ENCODE measurements at regions not wholly inside any gene's neighbourhood (a gene's known extent, or its start where the extent isn't known, plus 50 kb on each side); places are given as distances from the start of the nearest gene placed in this dataset.

DNA sequence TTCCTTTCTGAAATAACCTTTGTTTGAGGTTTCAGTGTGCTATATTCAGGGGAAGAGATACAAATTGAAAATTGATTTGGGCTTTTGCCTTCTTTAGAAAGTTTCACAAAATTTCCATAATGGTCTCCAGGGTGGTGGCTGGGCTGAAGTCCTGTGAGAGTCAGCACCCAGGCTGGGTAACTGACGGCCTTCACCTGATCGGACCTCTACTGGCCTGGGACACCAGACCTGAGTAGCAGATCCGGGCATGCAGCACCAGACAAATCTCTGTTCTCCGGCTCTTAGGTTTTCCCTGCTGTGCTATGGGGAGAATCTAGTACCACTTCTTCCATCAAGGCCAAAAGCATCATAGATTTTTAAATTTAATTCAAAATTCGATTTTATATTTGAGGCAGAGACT, 133.0 kb upstream of the LMCD1 start:
- DNase-seq (ENCODE audit: insufficient read length, low spot score) (no peak), FAIRE-seq (no peak)
- TF ChIP-seq SPI1 (IDR thresholded peaks at IDR 0.05; ENCODE audit: low read depth, low read length) (no peak), PAX5 (IDR thresholded peaks at IDR 0.05; ENCODE audit: insufficient read depth, low read length, severe bottlenecking) (no peak), POLR2A (IDR thresholded peaks at IDR 0.05; ENCODE audit: low read depth, low read length) (no peak), POU2F2 (IDR thresholded peaks at IDR 0.05; ENCODE audit: low read depth, low read length) (no peak), POLR2AphosphoS5 (IDR thresholded peaks at IDR 0.05; ENCODE audit: low read depth, low read length) (no peak), TAF1 (IDR thresholded peaks at IDR 0.05; ENCODE audit: low read depth, low read length) (no peak)

DNA sequence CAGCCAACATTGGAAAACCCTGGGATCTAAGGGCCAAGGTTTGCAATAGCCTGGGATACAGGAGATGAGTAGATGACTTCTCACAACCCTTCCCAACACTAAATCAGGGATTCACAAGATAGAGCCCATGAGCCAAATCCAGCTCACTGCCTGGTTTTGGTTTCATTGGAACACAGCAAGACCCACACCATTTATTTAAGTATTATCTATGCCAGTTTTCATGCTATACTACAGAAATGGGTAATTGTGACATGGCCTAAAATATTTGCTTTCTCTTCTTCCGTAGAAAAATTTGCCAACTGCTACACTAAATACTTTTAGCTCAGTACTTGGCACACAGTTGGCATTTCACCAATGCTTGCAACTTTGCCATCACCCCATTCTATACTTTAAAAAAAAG, 132.0 kb upstream of the LMCD1 start:
- DNase-seq (ENCODE audit: insufficient read length, low spot score) = no peak
- TF ChIP-seq PAX5 (IDR thresholded peaks at IDR 0.05; ENCODE audit: insufficient read depth, low read length, severe bottlenecking) = no peak
- no peak for TF ChIP-seq POLR2AphosphoS5 (IDR thresholded peaks at IDR 0.05; ENCODE audit: low read depth, low read length)
- TF ChIP-seq SPI1 (IDR thresholded peaks at IDR 0.05; ENCODE audit: low read depth, low read length) = no peak
- TF ChIP-seq TAF1 (IDR thresholded peaks at IDR 0.05; ENCODE audit: low read depth, low read length) = no peak
- no peak for TF ChIP-seq POU2F2 (IDR thresholded peaks at IDR 0.05; ENCODE audit: low read depth, low read length)
- TF ChIP-seq POLR2A (IDR thresholded peaks at IDR 0.05; ENCODE audit: low read depth, low read length) = no peak
- no peak for FAIRE-seq

GRCh38 chr3:8371085-8371551, 130.5 kb upstream of the LMCD1 start:
- DNase-seq (ENCODE audit: insufficient read length, low spot score) = no peak
- no peak for FAIRE-seq
- TF ChIP-seq POU2F2 (IDR thresholded peaks at IDR 0.05; ENCODE audit: low read depth, low read length) (no peak), POLR2AphosphoS5 (IDR thresholded peaks at IDR 0.05; ENCODE audit: low read depth, low read length) (no peak), SPI1 (IDR thresholded peaks at IDR 0.05; ENCODE audit: low read depth, low read length) (no peak), PAX5 (IDR thresholded peaks at IDR 0.05; ENCODE audit: insufficient read depth, low read length, severe bottlenecking) (no peak), TAF1 (IDR thresholded peaks at IDR 0.05; ENCODE audit: low read depth, low read length) (no peak), POLR2A (IDR thresholded peaks at IDR 0.05; ENCODE audit: low read depth, low read length) (no peak)

DNA sequence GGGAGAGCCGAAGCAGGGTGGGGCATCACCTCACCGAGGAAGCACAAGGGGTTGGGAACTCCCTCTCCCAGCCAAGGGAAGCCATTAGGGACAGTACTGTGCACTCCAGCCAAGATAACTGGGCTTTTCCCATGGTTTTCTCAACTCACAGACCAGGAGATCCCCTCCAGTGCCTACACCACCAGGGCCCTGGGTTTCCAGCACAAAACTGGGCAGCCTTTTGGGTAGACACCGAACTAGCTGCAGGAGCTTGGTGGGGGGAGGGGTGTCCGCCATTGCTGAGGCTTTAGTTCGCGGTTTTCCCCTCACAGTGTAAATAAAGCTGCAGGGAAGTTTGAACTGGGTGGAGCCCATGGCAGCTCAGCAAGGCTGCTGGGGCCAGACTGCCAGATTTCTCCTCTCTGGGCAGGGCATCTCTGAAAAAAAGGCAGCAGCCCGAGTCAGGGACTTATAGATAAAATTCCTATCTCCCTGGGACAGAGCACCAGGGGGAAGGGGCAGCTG, 129.6 kb upstream of the LMCD1 start:
- TF ChIP-seq POLR2A (IDR thresholded peaks at IDR 0.05; ENCODE audit: low read depth, low read length) = no peak
- no peak for TF ChIP-seq SPI1 (IDR thresholded peaks at IDR 0.05; ENCODE audit: low read depth, low read length)
- no peak for TF ChIP-seq POLR2AphosphoS5 (IDR thresholded peaks at IDR 0.05; ENCODE audit: low read depth, low read length)
- no peak for TF ChIP-seq POU2F2 (IDR thresholded peaks at IDR 0.05; ENCODE audit: low read depth, low read length)
- TF ChIP-seq PAX5 (IDR thresholded peaks at IDR 0.05; ENCODE audit: insufficient read depth, low read length, severe bottlenecking) = no peak
- no peak for TF ChIP-seq TAF1 (IDR thresholded peaks at IDR 0.05; ENCODE audit: low read depth, low read length)
- DNase-seq (ENCODE audit: insufficient read length, low spot score) = no peak
- no peak for FAIRE-seq

GRCh38 chr3:8380904-8381704, 120.5 kb upstream of the LMCD1 start:
- TF ChIP-seq POU2F2 (IDR thresholded peaks at IDR 0.05; ENCODE audit: low read depth, low read length) (no peak), PAX5 (IDR thresholded peaks at IDR 0.05; ENCODE audit: insufficient read depth, low read length, severe bottlenecking) (no peak), POLR2A (IDR thresholded peaks at IDR 0.05; ENCODE audit: low read depth, low read length) (no peak), TAF1 (IDR thresholded peaks at IDR 0.05; ENCODE audit: low read depth, low read length) (no peak), POLR2AphosphoS5 (IDR thresholded peaks at IDR 0.05; ENCODE audit: low read depth, low read length) (no peak), SPI1 (IDR thresholded peaks at IDR 0.05; ENCODE audit: low read depth, low read length) (no peak)
- DNase-seq (ENCODE audit: insufficient read length, low spot score) (no peak), FAIRE-seq (no peak)

GRCh38 chr3:8385848-8386620, 115.6 kb upstream of the LMCD1 start:
- FAIRE-seq = no peak
- DNase-seq (ENCODE audit: insufficient read length, low spot score) = no peak
- TF ChIP-seq POLR2A (IDR thresholded peaks at IDR 0.05; ENCODE audit: low read depth, low read length) (no peak), POLR2AphosphoS5 (IDR thresholded peaks at IDR 0.05; ENCODE audit: low read depth, low read length) (no peak), SPI1 (IDR thresholded peaks at IDR 0.05; ENCODE audit: low read depth, low read length) (no peak), TAF1 (IDR thresholded peaks at IDR 0.05; ENCODE audit: low read depth, low read length) (no peak), PAX5 (IDR thresholded peaks at IDR 0.05; ENCODE audit: insufficient read depth, low read length, severe bottlenecking) (no peak), POU2F2 (IDR thresholded peaks at IDR 0.05; ENCODE audit: low read depth, low read length) (no peak)

DNA sequence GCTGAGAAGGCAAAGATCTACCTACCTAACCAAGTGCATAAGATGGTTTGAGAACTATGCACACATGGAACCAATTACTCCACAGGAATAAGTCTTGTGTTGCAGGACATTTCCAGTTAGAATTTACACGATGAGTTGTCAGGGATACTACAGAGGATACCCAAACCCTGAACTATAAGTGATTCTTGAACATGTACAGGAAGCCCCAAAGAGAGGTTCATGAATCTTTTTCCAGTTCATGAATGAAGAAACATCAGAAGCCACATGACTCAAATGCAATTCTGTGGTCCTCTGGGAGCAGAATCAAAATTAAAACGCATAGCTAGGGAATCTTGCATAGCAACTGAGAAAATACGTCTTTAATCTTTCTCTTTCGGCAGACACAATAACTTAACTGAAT, 114.1 kb upstream of the LMCD1 start:
- no peak for DNase-seq (ENCODE audit: insufficient read length, low spot score)
- TF ChIP-seq SPI1 (IDR thresholded peaks at IDR 0.05; ENCODE audit: low read depth, low read length) = no peak
- no peak for TF ChIP-seq PAX5 (IDR thresholded peaks at IDR 0.05; ENCODE audit: insufficient read depth, low read length, severe bottlenecking)
- no peak for TF ChIP-seq POLR2A (IDR thresholded peaks at IDR 0.05; ENCODE audit: low read depth, low read length)
- no peak for TF ChIP-seq POU2F2 (IDR thresholded peaks at IDR 0.05; ENCODE audit: low read depth, low read length)
- no peak for TF ChIP-seq TAF1 (IDR thresholded peaks at IDR 0.05; ENCODE audit: low read depth, low read length)
- no peak for FAIRE-seq

DNA sequence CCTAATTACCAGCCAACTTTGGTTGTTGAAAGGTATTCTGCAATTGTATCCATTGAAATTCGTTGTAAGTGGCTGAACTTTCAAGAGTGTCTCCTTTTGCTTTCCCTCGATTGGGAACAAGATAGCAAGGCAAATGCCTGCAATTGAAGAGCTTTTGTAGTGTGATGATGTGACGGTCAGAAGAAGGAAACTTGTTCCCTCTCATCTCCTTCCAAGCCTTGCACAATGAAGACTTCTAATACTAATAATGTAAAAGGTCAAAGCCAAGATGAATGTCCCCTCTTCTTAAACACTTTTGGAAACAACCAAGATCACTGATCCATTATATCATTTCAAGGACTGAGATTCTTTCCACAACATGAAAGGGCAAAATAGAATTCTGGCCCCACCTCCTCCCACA, 101.9 kb upstream of the LMCD1 start:
- DNase-seq (ENCODE audit: insufficient read length, low spot score) (no peak), FAIRE-seq (no peak)
- TF ChIP-seq PAX5 (IDR thresholded peaks at IDR 0.05; ENCODE audit: insufficient read depth, low read length, severe bottlenecking) (no peak), POU2F2 (IDR thresholded peaks at IDR 0.05; ENCODE audit: low read depth, low read length) (no peak), SPI1 (IDR thresholded peaks at IDR 0.05; ENCODE audit: low read depth, low read length) (no peak), TAF1 (IDR thresholded peaks at IDR 0.05; ENCODE audit: low read depth, low read length) (no peak), POLR2A (IDR thresholded peaks at IDR 0.05; ENCODE audit: low read depth, low read length) (no peak), POLR2AphosphoS5 (IDR thresholded peaks at IDR 0.05; ENCODE audit: low read depth, low read length) (no peak)

GRCh38 chr3:8400911-8401310, 100.7 kb upstream of the LMCD1 start:
- FAIRE-seq = no peak
- TF ChIP-seq TAF1 (IDR thresholded peaks at IDR 0.05; ENCODE audit: low read depth, low read length) (no peak), POLR2AphosphoS5 (IDR thresholded peaks at IDR 0.05; ENCODE audit: low read depth, low read length) (no peak), PAX5 (IDR thresholded peaks at IDR 0.05; ENCODE audit: insufficient read depth, low read length, severe bottlenecking) (no peak), POLR2A (IDR thresholded peaks at IDR 0.05; ENCODE audit: low read depth, low read length) (no peak), SPI1 (IDR thresholded peaks at IDR 0.05; ENCODE audit: low read depth, low read length) (no peak), POU2F2 (IDR thresholded peaks at IDR 0.05; ENCODE audit: low read depth, low read length) (no peak)
- no peak for DNase-seq (ENCODE audit: insufficient read length, low spot score)

All from GM12891 (cell line).